GM20000 (cell line): ENCODE measurements at regions not wholly inside any gene's neighbourhood (a gene's known extent, or its start where the extent isn't known, plus 50 kb on each side); places are given as distances from the start of the nearest gene placed in this dataset.

Experiments used
- DNase-seq: peaks from one replicate; pipeline ENCODE4 v3.0.0; 2012; ENCODE audit warnings: low spot score
- TF ChIP-seq, protein P1 (sequence below): IDR thresholded peaks from 2 replicates; pipeline ENCODE4 v1.5.1; 2012; ENCODE audit warnings: mild to moderate bottlenecking, control low read depth; ENCODE audit errors: extremely low read depth, missing control alignments

GRCh38 chr2:8189316-8189715, 492.5 kb upstream of the ID2 start:
- DNase-seq: no peak
- TF ChIP-seq, protein P1, sequence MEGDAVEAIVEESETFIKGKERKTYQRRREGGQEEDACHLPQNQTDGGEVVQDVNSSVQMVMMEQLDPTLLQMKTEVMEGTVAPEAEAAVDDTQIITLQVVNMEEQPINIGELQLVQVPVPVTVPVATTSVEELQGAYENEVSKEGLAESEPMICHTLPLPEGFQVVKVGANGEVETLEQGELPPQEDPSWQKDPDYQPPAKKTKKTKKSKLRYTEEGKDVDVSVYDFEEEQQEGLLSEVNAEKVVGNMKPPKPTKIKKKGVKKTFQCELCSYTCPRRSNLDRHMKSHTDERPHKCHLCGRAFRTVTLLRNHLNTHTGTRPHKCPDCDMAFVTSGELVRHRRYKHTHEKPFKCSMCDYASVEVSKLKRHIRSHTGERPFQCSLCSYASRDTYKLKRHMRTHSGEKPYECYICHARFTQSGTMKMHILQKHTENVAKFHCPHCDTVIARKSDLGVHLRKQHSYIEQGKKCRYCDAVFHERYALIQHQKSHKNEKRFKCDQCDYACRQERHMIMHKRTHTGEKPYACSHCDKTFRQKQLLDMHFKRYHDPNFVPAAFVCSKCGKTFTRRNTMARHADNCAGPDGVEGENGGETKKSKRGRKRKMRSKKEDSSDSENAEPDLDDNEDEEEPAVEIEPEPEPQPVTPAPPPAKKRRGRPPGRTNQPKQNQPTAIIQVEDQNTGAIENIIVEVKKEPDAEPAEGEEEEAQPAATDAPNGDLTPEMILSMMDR: no peak

DNA sequence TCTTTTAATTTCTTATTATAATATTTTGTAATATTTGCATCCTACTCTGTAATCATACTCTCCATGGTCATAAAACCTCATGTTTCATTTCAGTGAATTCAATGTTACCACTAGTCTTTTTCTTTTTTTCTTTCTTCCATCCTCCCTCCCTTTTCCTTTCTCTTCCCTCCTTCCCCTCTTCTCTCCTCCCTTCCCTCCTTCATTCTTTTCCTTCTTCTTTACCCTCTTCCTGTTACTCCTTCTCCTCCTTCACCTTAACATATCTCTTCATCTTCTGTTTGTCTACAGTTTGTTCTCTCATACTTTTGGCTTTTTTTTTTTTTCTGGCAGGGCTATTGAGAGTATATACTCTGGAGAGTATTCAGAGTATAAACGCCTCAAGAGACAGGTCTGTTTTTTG, 491.6 kb upstream of the ID2 start:
- no peak for DNase-seq
- TF ChIP-seq, protein P1: no peak

DNA sequence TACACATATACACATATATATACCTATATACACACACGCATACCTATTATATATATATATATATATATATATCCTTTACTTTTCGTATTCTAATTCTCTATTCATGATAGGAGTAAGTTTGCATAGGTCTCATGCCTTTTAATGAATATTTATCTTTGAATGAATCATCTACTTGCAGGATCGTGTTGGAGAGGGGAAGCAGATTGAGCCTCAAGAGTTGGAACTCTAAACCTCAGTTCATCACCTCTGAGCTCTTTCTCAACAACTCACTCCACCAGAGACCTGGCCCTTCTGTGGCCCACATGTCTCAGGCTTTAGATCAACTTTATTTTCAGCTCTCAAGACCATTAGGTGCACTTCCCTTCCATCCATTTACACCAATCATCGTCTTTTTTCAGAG, 490.4 kb upstream of the ID2 start:
- TF ChIP-seq, protein P1: no peak
- DNase-seq: no peak

DNA sequence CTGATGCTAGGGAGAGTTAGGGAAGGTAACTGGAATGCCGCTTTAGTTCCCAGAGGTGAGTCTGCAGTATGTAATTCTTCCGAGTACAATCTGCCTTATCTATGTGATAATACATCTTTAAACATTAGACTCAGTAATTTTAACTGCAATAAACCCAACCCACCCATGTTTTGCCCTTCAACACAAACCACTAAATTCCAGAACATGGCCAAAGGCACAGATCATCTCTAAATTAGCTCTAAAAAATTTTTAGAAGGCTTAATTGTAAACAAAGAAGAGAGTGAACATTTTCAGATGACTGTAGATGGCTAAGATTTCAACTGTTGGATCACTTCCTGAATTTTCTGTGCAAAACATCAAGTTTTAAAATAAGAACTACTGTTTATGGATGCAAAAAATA, 488.7 kb upstream of the ID2 start:
- no peak for DNase-seq
- TF ChIP-seq, protein P1: no peak

GRCh38 chr2:8193686-8194615, 487.9 kb upstream of the ID2 start:
- DNase-seq: no peak
- TF ChIP-seq, protein P1: no peak

GRCh38 chr2:8195784-8196183, 486.1 kb upstream of the ID2 start:
- no peak for DNase-seq
- TF ChIP-seq, protein P1: no peak

GRCh38 chr2:8196316-8196715, 485.5 kb upstream of the ID2 start:
- no peak for DNase-seq
- TF ChIP-seq, protein P1: no peak
